Endothelial cell of umbilical vein (primary cell): ENCODE measurements at regions not wholly inside any gene's neighbourhood (a gene's known extent, or its start where the extent isn't known, plus 50 kb on each side); places are given as distances from the start of the nearest gene placed in this dataset.

Source experiments
- BruUV-seq: library from RNA; stranded (reverse); fragments of 400-500 nt; replicated peaks from 2 replicates; lab custom pipeline; 2021; lab: Mats Ljungman, UMichigan
- CTCF ChIA-PET: fragments of 300-600, 350-600 bp; sonication (Branson Sonifier 250); formaldehyde crosslinking; loops from one replicate; lab custom pipeline; 2021; ENCODE audit warnings: antibody characterized with exemption, inconsistent platforms; lab: Charles Lee
- POLR2A ChIA-PET: fragments of 300-600, 350-600 bp; sonication (Branson Sonifier 250); formaldehyde crosslinking; loops from one replicate; lab custom pipeline; 2021; ENCODE audit warnings: antibody characterized with exemption, inconsistent platforms; lab: Charles Lee
- DNase-seq: peaks from one replicate; pipeline ENCODE4 v3.0.0-alpha.2; 2011; ENCODE audit warnings: low read depth, low spot score
- FAIRE-seq: peaks from 2 replicates; lab custom pipeline; 2011; peaks lifted over from hg19 to GRCh38; lab: Jason Lieb, UNC
- H2AFZ ChIP-seq: 2 replicates; pipeline ENCODE4 v1.6.0; 2012; ENCODE audit warnings: low read depth, low read length, control low read depth, inconsistent platforms
- H3K27ac ChIP-seq: 2 replicates; pipeline ENCODE4 v1.5.1; 2011; ENCODE audit warnings: low read depth, mild to moderate bottlenecking, control low read depth, low read length, moderate library complexity; ENCODE audit not compliant: insufficient read depth
- H3K27me3 ChIP-seq, 2 experiments: 2 replicates each; pipeline versions ENCODE4 v1.6.0 to v1.6.1; 2011; ENCODE audit warnings: low read length in 2 of 2, mixed read lengths in 1 of 2; ENCODE audit not compliant: control insufficient read depth in 2 of 2, insufficient read depth in 2 of 2
- H3K36me3 ChIP-seq, 2 experiments: 2 replicates in 1 of 2; 3 replicates in 1 of 2; pipeline ENCODE4 v1.5.1; 2011; ENCODE audit warnings: low read length in 2 of 2, mild to moderate bottlenecking in 1 of 2, moderate library complexity in 1 of 2; ENCODE audit not compliant: control insufficient read depth in 2 of 2, insufficient read depth in 2 of 2; ENCODE audit errors: extremely low read depth in 1 of 2
- H3K4me1 ChIP-seq: 3 replicates; pipeline ENCODE4 v1.5.1; 2011; ENCODE audit warnings: mild to moderate bottlenecking, low read length; ENCODE audit not compliant: control insufficient read depth, insufficient read depth; ENCODE audit errors: extremely low read depth
- H3K4me2 ChIP-seq: 2 replicates; pipeline ENCODE4 v1.6.1; 2011; ENCODE audit warnings: low read length, control low read depth, mixed read lengths; ENCODE audit not compliant: insufficient read depth
- H3K4me3 ChIP-seq, 3 experiments: fragments of 200-600 bp in 1 of 3; sonication (generic), shearing (Covaris generic) in 1 of 3; replicated peaks in 1 of 3; 2 replicates each; pipeline ENCODE4 v1.5.1; 2011 to 2016; ENCODE audit warnings: control low read depth in 3 of 3, low read length in 3 of 3, mild to moderate bottlenecking in 2 of 3, inconsistent platforms in 1 of 3, low read depth in 1 of 3, moderate library complexity in 1 of 3; ENCODE audit not compliant: insufficient read depth in 1 of 3
- H3K79me2 ChIP-seq: 2 replicates; pipeline ENCODE4 v1.6.0; 2012; ENCODE audit warnings: low read length, inconsistent platforms; ENCODE audit not compliant: control insufficient read depth, insufficient read depth
- H3K9ac ChIP-seq: replicated peaks from 2 replicates; pipeline ENCODE3; 2011; ENCODE audit warnings: low read length, control low read depth; ENCODE audit not compliant: insufficient read depth; ENCODE audit errors: extremely low read depth
- H3K9me1 ChIP-seq: replicated peaks from 3 replicates; pipeline ENCODE4 v1.6.0; 2011; ENCODE audit warnings: mild to moderate bottlenecking, low read length; ENCODE audit not compliant: control insufficient read depth, insufficient read depth; ENCODE audit errors: extremely low read depth
- H3K9me3 ChIP-seq: replicated peaks from 2 replicates; pipeline ENCODE4 v1.5.1; 2012; ENCODE audit warnings: low read length, inconsistent platforms; ENCODE audit not compliant: control insufficient read depth, insufficient read depth
- H4K20me1 ChIP-seq: replicated peaks from 2 replicates; pipeline ENCODE3; 2011; ENCODE audit warnings: mild to moderate bottlenecking, low read length; ENCODE audit not compliant: control insufficient read depth, insufficient read depth; ENCODE audit errors: extremely low read depth
- CTCF ChIP-seq, 2 donors: IDR thresholded peaks; 1 replicate in 1 of 2; 2 replicates in 1 of 2; pipeline ENCODE4 v1.5.1; 2011; ENCODE audit warnings: low read length in 2 of 2, mild to moderate bottlenecking in 2 of 2, moderate library complexity in 2 of 2, control low read depth in 1 of 2, inconsistent platforms in 1 of 2, low read depth in 1 of 2; ENCODE audit not compliant: insufficient read depth in 1 of 2; ENCODE audit errors: extremely low read depth in 1 of 2
- EZH2 ChIP-seq: IDR thresholded peaks from 2 replicates; pipeline ENCODE4 v1.6.1; 2012; ENCODE audit warnings: borderline replicate concordance, low read depth, mild to moderate bottlenecking, moderate library complexity, low read length, inconsistent platforms; ENCODE audit not compliant: severe bottlenecking
- FOS ChIP-seq: IDR thresholded peaks from 2 replicates; pipeline ENCODE4 v1.6.1; 2011; ENCODE audit warnings: mild to moderate bottlenecking, low read length, moderate library complexity, borderline replicate concordance; ENCODE audit not compliant: insufficient read depth
- GATA2 ChIP-seq: IDR thresholded peaks from 2 replicates; pipeline ENCODE4 v1.7.0; 2011; ENCODE audit warnings: low read depth, mild to moderate bottlenecking, moderate library complexity, mixed read lengths, low read length; ENCODE audit not compliant: insufficient read length, insufficient read depth
- JUN ChIP-seq: IDR thresholded peaks from 2 replicates; pipeline ENCODE4 v1.6.1; 2011; ENCODE audit warnings: borderline replicate concordance, low read depth; ENCODE audit not compliant: insufficient read length, insufficient read depth
- MAX ChIP-seq: IDR thresholded peaks from 2 replicates; pipeline ENCODE4 v1.6.1; 2011; ENCODE audit not compliant: insufficient read depth, insufficient read length
- MYC ChIP-seq: IDR thresholded peaks from one replicate; pipeline ENCODE4 v1.6.1; 2011; ENCODE audit warnings: mild to moderate bottlenecking, low read depth, low read length
- POLR2A ChIP-seq: IDR thresholded peaks from 2 replicates; pipeline ENCODE4 v1.6.1; 2012; ENCODE audit warnings: low read depth, mild to moderate bottlenecking, control low read depth, low read length
- POLR2AphosphoS5 ChIP-seq: IDR thresholded peaks from 2 replicates; pipeline ENCODE4 v1.6.1; 2012; ENCODE audit warnings: low read depth, mild to moderate bottlenecking, control low read depth, low read length, moderate library complexity; ENCODE audit not compliant: insufficient read depth
- dilution Hi-C: fragments of 300-500 bp; cut with MboI; formaldehyde crosslinking; loops from one replicate; pipeline ENCODE4 v1.15.0; 2019; ENCODE audit warnings: low sequenced_read_pairs; ENCODE audit not compliant: extremely low pct_ligation_motif_present
- intact Hi-C: fragments of 100-400 bp; cut with micrococcal nuclease; formaldehyde crosslinking; loops from one replicate; pipeline ENCODE4 v1.10.0; 2022

- Histone ChIP-seq H3K4me3 (no peak overlapping the region), H3K27ac (no peak overlapping the region), H3K79me2 (no peaks in the 10 kb centered on the region), H3K9me1 (no peaks in the 10 kb centered on the region), H2AFZ (no peak overlapping the region), H3K4me2 (no peak overlapping the region), H3K9me3 (no peaks in the 10 kb centered on the region), H4K20me1 (no peaks in the 10 kb centered on the region), H3K27me3 (no peaks in the 10 kb centered on the region), H3K36me3 (no peaks in the 10 kb centered on the region), H3K9ac (no peak overlapping the region), H3K4me1 (no peaks in the 10 kb centered on the region)
- no peak for FAIRE-seq
- POLR2A ChIA-PET = no interaction called here
- TF ChIP-seq MAX = no peak
- TF ChIP-seq GATA2 = no peak
- TF ChIP-seq EZH2 = no peak
- no peak for TF ChIP-seq MYC
- no peak for TF ChIP-seq POLR2AphosphoS5
- no peak for TF ChIP-seq CTCF (IDR thresholded peaks at IDR 0.05; ENCODE audit: extremely low read depth in 1 of 2, insufficient read depth in 1 of 2, low read depth in 1 of 2, low read length in 2 of 2)
- TF ChIP-seq FOS = no peak
- no peak for TF ChIP-seq POLR2A
- TF ChIP-seq JUN = no peak
- no peak for DNase-seq
- dilution Hi-C loops = no loop called here
- intact Hi-C loops = no loop called here
- CTCF ChIA-PET = no interaction called here
- no TSS peak for BruUV-seq
Measured at GRCh38 chr3:82467051-82467450, 705.6 kb upstream of the GBE1 start.
